ENCODE measurements at regions not wholly inside any gene's neighbourhood (a gene's known extent, or its start where the extent isn't known, plus 50 kb on each side); places are given as distances from the start of the nearest gene placed in this dataset.

GRCh38 chr1:187415065-187415464 is 586.3 kb downstream of the PLA2G4A start:
- Histone ChIP-seq H3K36me3 (ENCODE audit: control insufficient read depth, insufficient read depth, low read length) (no peaks in the 10 kb centered on the region), H3K4me3 (replicated peaks; ENCODE audit: low read depth, low read length) (no peak overlapping the region), H3K27me3 (replicated peaks; ENCODE audit: control insufficient read depth, insufficient read depth, low read length) (no peaks in the 10 kb centered on the region; the same call in 1 of the 2 replicates)
- no peak for TF ChIP-seq CTCF (IDR thresholded peaks at IDR 0.05; ENCODE audit: insufficient read depth, low read length, poor library complexity, severe bottlenecking)
- DNase-seq (ENCODE audit: extremely low read depth, insufficient read length), result no peak

DNA sequence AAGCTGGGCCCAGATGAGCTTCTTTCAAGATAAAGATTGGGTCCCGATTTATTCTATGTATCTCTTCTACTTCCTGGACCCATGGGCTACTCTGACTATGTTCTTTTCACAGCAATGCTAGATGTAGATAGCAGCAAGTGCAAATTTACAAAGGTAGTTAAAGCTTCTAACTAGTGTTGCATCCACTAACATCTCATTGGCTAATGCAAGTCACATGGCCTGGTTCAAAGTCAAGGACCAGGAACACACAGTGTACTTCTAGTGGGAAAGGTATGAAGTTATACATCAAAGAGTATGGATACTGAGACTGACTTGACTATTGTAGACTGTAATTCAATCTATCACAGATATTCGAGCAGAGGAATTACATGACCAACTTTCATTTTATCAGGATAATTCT is 588.8 kb downstream of the PLA2G4A start:
- DNase-seq (ENCODE audit: extremely low read depth, insufficient read length), result no peak
- H3K4me3 ChIP-seq (replicated peaks; ENCODE audit: low read depth, low read length), result no peak overlapping the region
- H3K27me3 ChIP-seq (replicated peaks; ENCODE audit: control insufficient read depth, insufficient read depth, low read length), result no peaks in the 10 kb centered on the region; the same call in 1 of the 2 replicates
- TF ChIP-seq CTCF (IDR thresholded peaks at IDR 0.05; ENCODE audit: insufficient read depth, low read length, poor library complexity, severe bottlenecking), result no peak
- H3K36me3 ChIP-seq (ENCODE audit: control insufficient read depth, insufficient read depth, low read length), result no peaks in the 10 kb centered on the region

DNA sequence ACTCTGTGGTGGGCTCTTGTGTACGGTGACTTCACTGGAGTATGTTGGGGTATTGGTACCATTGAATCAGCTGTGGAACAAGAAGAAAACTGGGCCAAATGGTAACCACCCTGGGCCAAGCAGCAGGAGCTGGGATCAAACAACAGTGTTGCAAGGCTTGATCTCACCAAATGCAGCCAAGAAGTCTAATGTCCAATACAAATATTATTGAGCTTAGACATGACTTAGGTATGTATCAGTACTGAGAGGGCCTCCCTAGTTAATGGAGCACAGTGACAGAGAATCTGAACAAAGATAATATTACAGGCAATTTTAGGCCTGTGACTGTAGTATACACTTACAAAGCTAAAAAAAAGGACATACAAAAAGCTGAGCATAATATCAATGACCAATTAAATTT is 604.8 kb downstream of the PLA2G4A start:
- no peak overlapping the region for H3K4me3 ChIP-seq (replicated peaks; ENCODE audit: low read depth, low read length)
- no peak for DNase-seq (ENCODE audit: extremely low read depth, insufficient read length)
- no peak for TF ChIP-seq CTCF (IDR thresholded peaks at IDR 0.05; ENCODE audit: insufficient read depth, low read length, poor library complexity, severe bottlenecking)
- H3K27me3 ChIP-seq (replicated peaks; ENCODE audit: control insufficient read depth, insufficient read depth, low read length), result no peaks in the 10 kb centered on the region
- H3K36me3 ChIP-seq (ENCODE audit: control insufficient read depth, insufficient read depth, low read length), result no peaks in the 10 kb centered on the region

- DNase-seq (ENCODE audit: extremely low read depth, insufficient read length), result no peak
- TF ChIP-seq CTCF (IDR thresholded peaks at IDR 0.05; ENCODE audit: insufficient read depth, low read length, poor library complexity, severe bottlenecking), result no peak
- no peak overlapping the region for H3K4me3 ChIP-seq (replicated peaks; ENCODE audit: low read depth, low read length)
- H3K27me3 ChIP-seq (replicated peaks; ENCODE audit: control insufficient read depth, insufficient read depth, low read length), result no peaks in the 10 kb centered on the region
- H3K36me3 ChIP-seq (ENCODE audit: control insufficient read depth, insufficient read depth, low read length), result no peaks in the 10 kb centered on the region
These were observed 613.9 kb downstream of the PLA2G4A start for GRCh38 chr1:187442603-187443002.

- no peak overlapping the region for H3K4me3 ChIP-seq (replicated peaks; ENCODE audit: low read depth, low read length)
- TF ChIP-seq CTCF (IDR thresholded peaks at IDR 0.05; ENCODE audit: insufficient read depth, low read length, poor library complexity, severe bottlenecking), result no peak
- no peaks in the 10 kb centered on the region for H3K36me3 ChIP-seq (ENCODE audit: control insufficient read depth, insufficient read depth, low read length)
- no peaks in the 10 kb centered on the region for H3K27me3 ChIP-seq (replicated peaks; ENCODE audit: control insufficient read depth, insufficient read depth, low read length)
- DNase-seq (ENCODE audit: extremely low read depth, insufficient read length), result no peak
These were observed 615.2 kb downstream of the PLA2G4A start for GRCh38 chr1:187443939-187444338.

GRCh38 chr1:187445066-187445465 is 616.3 kb downstream of the PLA2G4A start:
- Histone ChIP-seq H3K36me3 (ENCODE audit: control insufficient read depth, insufficient read depth, low read length) (no peaks in the 10 kb centered on the region), H3K4me3 (replicated peaks; ENCODE audit: low read depth, low read length) (no peak overlapping the region), H3K27me3 (replicated peaks; ENCODE audit: control insufficient read depth, insufficient read depth, low read length) (no peaks in the 10 kb centered on the region)
- no peak for TF ChIP-seq CTCF (IDR thresholded peaks at IDR 0.05; ENCODE audit: insufficient read depth, low read length, poor library complexity, severe bottlenecking)
- no peak for DNase-seq (ENCODE audit: extremely low read depth, insufficient read length)

All from GM06990 (cell line).